ENCODE measurements at regions not wholly inside any gene's neighbourhood (a gene's known extent, or its start where the extent isn't known, plus 50 kb on each side); places are given as distances from the start of the nearest gene placed in this dataset.

DNA sequence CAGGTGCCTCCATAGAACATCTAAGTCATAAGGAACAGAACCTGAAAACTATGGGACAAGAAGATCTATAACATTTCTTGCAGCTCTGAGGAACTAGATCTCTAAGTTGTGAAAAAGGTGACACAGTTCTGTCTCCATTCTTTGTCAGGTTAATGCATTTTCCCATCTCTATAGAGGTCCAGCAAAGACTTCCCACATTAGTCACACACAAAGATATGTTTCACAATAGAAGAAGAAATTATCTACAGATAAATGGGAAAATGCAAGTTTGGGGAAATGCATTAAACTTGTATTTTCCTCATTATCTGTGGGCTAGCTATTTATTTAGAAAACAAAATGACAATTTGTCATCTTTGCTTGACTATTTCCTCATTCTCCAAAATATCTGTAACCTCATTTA is 458.6 kb upstream of the PAPPA start:
- H3K36me3 ChIP-seq (replicated peaks; ENCODE audit: insufficient read depth, low read depth), result no peaks in the 10 kb centered on the region
- H3K4me2 ChIP-seq, result no peak overlapping the region
- no peaks in the 10 kb centered on the region for H3K27me3 ChIP-seq
- H3K79me2 ChIP-seq, result no peaks in the 10 kb centered on the region
- H3K9me3 ChIP-seq (ENCODE audit: low read depth), result no peaks in the 10 kb centered on the region
- H3K9me2 ChIP-seq (replicated peaks; ENCODE audit: insufficient read depth), result no peaks in the 10 kb centered on the region
- TF ChIP-seq, protein P1, sequence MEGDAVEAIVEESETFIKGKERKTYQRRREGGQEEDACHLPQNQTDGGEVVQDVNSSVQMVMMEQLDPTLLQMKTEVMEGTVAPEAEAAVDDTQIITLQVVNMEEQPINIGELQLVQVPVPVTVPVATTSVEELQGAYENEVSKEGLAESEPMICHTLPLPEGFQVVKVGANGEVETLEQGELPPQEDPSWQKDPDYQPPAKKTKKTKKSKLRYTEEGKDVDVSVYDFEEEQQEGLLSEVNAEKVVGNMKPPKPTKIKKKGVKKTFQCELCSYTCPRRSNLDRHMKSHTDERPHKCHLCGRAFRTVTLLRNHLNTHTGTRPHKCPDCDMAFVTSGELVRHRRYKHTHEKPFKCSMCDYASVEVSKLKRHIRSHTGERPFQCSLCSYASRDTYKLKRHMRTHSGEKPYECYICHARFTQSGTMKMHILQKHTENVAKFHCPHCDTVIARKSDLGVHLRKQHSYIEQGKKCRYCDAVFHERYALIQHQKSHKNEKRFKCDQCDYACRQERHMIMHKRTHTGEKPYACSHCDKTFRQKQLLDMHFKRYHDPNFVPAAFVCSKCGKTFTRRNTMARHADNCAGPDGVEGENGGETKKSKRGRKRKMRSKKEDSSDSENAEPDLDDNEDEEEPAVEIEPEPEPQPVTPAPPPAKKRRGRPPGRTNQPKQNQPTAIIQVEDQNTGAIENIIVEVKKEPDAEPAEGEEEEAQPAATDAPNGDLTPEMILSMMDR (IDR thresholded peaks at IDR 0.05; ENCODE audit: poor library complexity), result no peak
- TF ChIP-seq EZH2 (IDR thresholded peaks at IDR 0.05; ENCODE audit: borderline replicate concordance) (no peak), EZH2phosphoT487 (IDR thresholded peaks at IDR 0.05; ENCODE audit: low read depth, severe bottlenecking, unreplicated experiment) (no peak)
- no peak overlapping the region for H3K27ac ChIP-seq
- H3K4me1 ChIP-seq (ENCODE audit: insufficient read depth), result peaks cover 4% of the 10 kb centered on the region
- H4K20me1 ChIP-seq (ENCODE audit: insufficient read depth, poor library complexity, severe bottlenecking), result no peaks in the 10 kb centered on the region
- H2AFZ ChIP-seq, result no peak overlapping the region
- H3K4me3 ChIP-seq, result no peak overlapping the region
- DNase-seq (ENCODE audit: low spot score), result no peak

DNA sequence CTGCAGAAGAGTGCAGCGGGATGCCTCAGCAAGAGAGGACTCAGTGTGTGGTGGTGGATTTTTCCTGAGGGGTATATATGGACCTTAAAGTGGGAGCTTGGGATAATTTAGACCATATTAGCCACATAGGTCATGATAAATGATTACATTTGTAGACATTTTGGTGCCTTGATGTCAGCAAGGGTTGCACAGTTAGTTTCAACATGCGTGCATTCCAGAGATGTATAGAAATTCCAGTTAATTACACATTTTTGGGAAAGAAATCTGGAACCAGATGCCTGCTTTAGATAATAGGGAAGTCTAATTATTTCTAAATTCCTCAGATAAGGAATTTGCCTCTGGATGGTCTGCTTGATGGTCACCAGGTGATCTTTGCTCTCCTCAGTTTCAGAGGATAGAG is 440.6 kb upstream of the PAPPA start:
- Histone ChIP-seq H3K9me2 (replicated peaks; ENCODE audit: insufficient read depth) (no peaks in the 10 kb centered on the region), H4K20me1 (ENCODE audit: insufficient read depth, poor library complexity, severe bottlenecking) (no peaks in the 10 kb centered on the region), H3K27me3 (no peaks in the 10 kb centered on the region), H3K79me2 (no peaks in the 10 kb centered on the region), H3K4me3 (no peak overlapping the region), H2AFZ (peak overlapping the region; percentile 45), H3K4me2 (no peak overlapping the region), H3K4me1 (ENCODE audit: insufficient read depth) (peaks cover 4% of the 10 kb centered on the region), H3K36me3 (replicated peaks; ENCODE audit: insufficient read depth, low read depth) (no peaks in the 10 kb centered on the region), H3K27ac (no peak overlapping the region), H3K9me3 (ENCODE audit: low read depth) (no peaks in the 10 kb centered on the region)
- no peak for TF ChIP-seq EZH2phosphoT487 (IDR thresholded peaks at IDR 0.05; ENCODE audit: low read depth, severe bottlenecking, unreplicated experiment)
- no peak for TF ChIP-seq EZH2 (IDR thresholded peaks at IDR 0.05; ENCODE audit: borderline replicate concordance)
- TF ChIP-seq, protein P1 (IDR thresholded peaks at IDR 0.05; ENCODE audit: poor library complexity), result no peak
- no peak for DNase-seq (ENCODE audit: low spot score)
- 79% methylated on average over 2 of the region's 2 CpGs for WGBS (ENCODE audit: low lambda C conversion rate, missing lambda C conversion rate)

DNA sequence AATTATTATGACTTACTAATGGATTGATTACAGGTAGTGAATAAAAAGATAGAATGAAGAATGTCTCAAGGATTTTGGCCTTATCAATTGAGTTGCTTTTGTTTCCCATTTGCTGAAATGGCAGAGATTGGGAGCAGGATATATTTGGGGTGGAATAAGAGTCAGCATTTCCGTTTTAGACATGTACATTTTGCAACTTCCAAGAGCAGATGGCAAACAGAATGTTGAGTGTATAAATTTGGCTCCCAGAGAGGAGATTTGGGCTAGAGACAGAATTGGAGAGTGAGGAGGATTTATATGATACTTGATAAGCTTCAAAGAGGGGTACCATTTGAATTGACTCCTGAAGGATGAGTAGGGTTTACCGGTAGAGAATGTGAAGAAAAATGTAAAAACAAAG is 437.9 kb upstream of the PAPPA start:
- 73% methylated on average over 2 of the region's 2 CpGs for WGBS (ENCODE audit: low lambda C conversion rate, missing lambda C conversion rate)
- no peaks in the 10 kb centered on the region for H4K20me1 ChIP-seq (ENCODE audit: insufficient read depth, poor library complexity, severe bottlenecking)
- H3K4me1 ChIP-seq (ENCODE audit: insufficient read depth), result peaks cover 4% of the 10 kb centered on the region
- H2AFZ ChIP-seq, result no peak overlapping the region
- H3K4me3 ChIP-seq, result no peak overlapping the region
- H3K4me2 ChIP-seq, result no peak overlapping the region
- no peaks in the 10 kb centered on the region for H3K9me3 ChIP-seq (ENCODE audit: low read depth)
- TF ChIP-seq, protein P1 (IDR thresholded peaks at IDR 0.05; ENCODE audit: poor library complexity), result no peak
- TF ChIP-seq EZH2 (IDR thresholded peaks at IDR 0.05; ENCODE audit: borderline replicate concordance), result no peak
- TF ChIP-seq EZH2phosphoT487 (IDR thresholded peaks at IDR 0.05; ENCODE audit: low read depth, severe bottlenecking, unreplicated experiment), result no peak
- no peaks in the 10 kb centered on the region for H3K79me2 ChIP-seq
- no peaks in the 10 kb centered on the region for H3K9me2 ChIP-seq (replicated peaks; ENCODE audit: insufficient read depth)
- H3K27ac ChIP-seq, result no peak overlapping the region
- no peak for DNase-seq (ENCODE audit: low spot score)
- H3K36me3 ChIP-seq (replicated peaks; ENCODE audit: insufficient read depth, low read depth), result no peaks in the 10 kb centered on the region
- no peaks in the 10 kb centered on the region for H3K27me3 ChIP-seq

GRCh38 chr9:115717298-115717697 is 436.3 kb upstream of the PAPPA start:
- Histone ChIP-seq H3K4me3 (no peak overlapping the region), H2AFZ (no peak overlapping the region), H3K9me2 (replicated peaks; ENCODE audit: insufficient read depth) (no peaks in the 10 kb centered on the region), H3K27me3 (no peaks in the 10 kb centered on the region), H3K27ac (no peak overlapping the region), H3K4me1 (ENCODE audit: insufficient read depth) (peaks cover 4% of the 10 kb centered on the region), H3K36me3 (replicated peaks; ENCODE audit: insufficient read depth, low read depth) (no peaks in the 10 kb centered on the region), H4K20me1 (ENCODE audit: insufficient read depth, poor library complexity, severe bottlenecking) (no peaks in the 10 kb centered on the region), H3K4me2 (no peak overlapping the region), H3K79me2 (no peaks in the 10 kb centered on the region), H3K9me3 (ENCODE audit: low read depth) (no peaks in the 10 kb centered on the region)
- TF ChIP-seq EZH2phosphoT487 (IDR thresholded peaks at IDR 0.05; ENCODE audit: low read depth, severe bottlenecking, unreplicated experiment) (no peak), EZH2 (IDR thresholded peaks at IDR 0.05; ENCODE audit: borderline replicate concordance) (no peak)
- TF ChIP-seq, protein P1 (IDR thresholded peaks at IDR 0.05; ENCODE audit: poor library complexity), result no peak
- DNase-seq (ENCODE audit: low spot score), result no peak
